ENCODE measurements at regions not wholly inside any gene's neighbourhood (a gene's known extent, or its start where the extent isn't known, plus 50 kb on each side); places are given as distances from the start of the nearest gene placed in this dataset.

GRCh38 chr3:18729671-18730070 lies 304.5 kb upstream of the SATB1 start:
- POLR2A ChIA-PET: no interaction called here
- CTCF ChIA-PET: interaction anchor here (1.0 to 1.2 kb wide), 3 partner anchors 13 to 171 kb away, joined by 3 to 4 read pairs (median 4); no protein-coding TSS in a partner anchor
- no peak for TF ChIP-seq CTCF (IDR thresholded peaks at IDR 0.05; ENCODE audit: control extremely low read depth, extremely low read depth, low read depth, missing control alignments)
- DNase-seq (ENCODE audit: extremely low spot score): no peak

- CTCF ChIA-PET: interaction anchor here (1.2 to 2.1 kb wide), 2 partner anchors 11 kb away, joined by 3 to 7 read pairs; no protein-coding TSS in a partner anchor
- POLR2A ChIA-PET: no interaction called here
- no peak for TF ChIP-seq CTCF (IDR thresholded peaks at IDR 0.05; ENCODE audit: control extremely low read depth, extremely low read depth, low read depth, missing control alignments)
- no peak for DNase-seq (ENCODE audit: extremely low spot score)
These were observed 300.7 kb upstream of the SATB1 start for GRCh38 chr3:18725668-18726407.

GRCh38 chr3:18724456-18724855 lies 299.3 kb upstream of the SATB1 start:
- DNase-seq (ENCODE audit: extremely low spot score): no peak
- ChIA-PET POLR2A (no interaction called here), CTCF (interaction anchor here (0.7 to 2.1 kb wide), 3 partner anchors 10 to 165 kb away, joined by 3 to 7 read pairs (median 3); no protein-coding TSS in a partner anchor)
- TF ChIP-seq CTCF (IDR thresholded peaks at IDR 0.05; ENCODE audit: control extremely low read depth, extremely low read depth, low read depth, missing control alignments): no peak

- no peak for TF ChIP-seq CTCF (IDR thresholded peaks at IDR 0.05; ENCODE audit: control extremely low read depth, extremely low read depth, low read depth, missing control alignments)
- ChIA-PET CTCF (interaction anchor here (0.9 kb wide), 1 partner anchor 19 kb away, joined by 3 read pairs; no protein-coding TSS in a partner anchor), POLR2A (no interaction called here)
- no peak for DNase-seq (ENCODE audit: extremely low spot score)
These were observed 298.2 kb upstream of the SATB1 start for GRCh38 chr3:18723206-18723810.

- ChIA-PET CTCF (interaction anchor here (1.1 to 1.7 kb wide), 4 partner anchors 8 to 37 kb away, joined by 3 to 5 read pairs (median 3); no protein-coding TSS in a partner anchor), POLR2A (no interaction called here)
- no peak for TF ChIP-seq CTCF (IDR thresholded peaks at IDR 0.05; ENCODE audit: control extremely low read depth, extremely low read depth, low read depth, missing control alignments)
- no peak for DNase-seq (ENCODE audit: extremely low spot score)
These were observed 295.4 kb upstream of the SATB1 start for GRCh38 chr3:18720543-18720942.

- TF ChIP-seq CTCF (IDR thresholded peaks at IDR 0.05; ENCODE audit: control extremely low read depth, extremely low read depth, low read depth, missing control alignments): no peak
- CTCF ChIA-PET: interaction anchor here (1.1 to 1.7 kb wide), 3 partner anchors 7 to 42 kb away, joined by 3 to 4 read pairs (median 3); no protein-coding TSS in a partner anchor
These were observed 292.5 kb upstream of the SATB1 start for GRCh38 chr3:18717598-18717997.

More at GRCh38 chr3:18717598-18717997, 292.5 kb upstream of the SATB1 start:
- POLR2A ChIA-PET: no interaction called here
- no peak for DNase-seq (ENCODE audit: extremely low spot score)

Data from GM10248 (cell line).